Panc1 (cell line): ENCODE measurements at regions not wholly inside any gene's neighbourhood (a gene's known extent, or its start where the extent isn't known, plus 50 kb on each side); places are given as distances from the start of the nearest gene placed in this dataset.

ENCODE experiments used
- ATAC-seq: fragments of 200-7000 bp; cut with Tn5 transposase; 2 replicates; pipeline ENCODE4 v1.9.1; 2020; ENCODE audit warnings: mild to moderate bottlenecking, moderate library complexity
- BruUV-seq: library from RNA; stranded (reverse); fragments of 400-500 nt; replicated peaks from 2 replicates; lab custom pipeline; 2021; lab: Mats Ljungman, UMichigan
- CTCF ChIA-PET: fragments of 300-600 bp; sonication (Branson Sonifier 250); formaldehyde crosslinking; loops from one replicate; lab custom pipeline; 2022; ENCODE audit warnings: antibody characterized with exemption; lab: Charles Lee
- POLR2A ChIA-PET: fragments of 300-600 bp; sonication (Branson Sonifier 250); formaldehyde crosslinking; loops from one replicate; lab custom pipeline; 2022; ENCODE audit warnings: antibody characterized with exemption; lab: Charles Lee
- DNase-seq: peaks from one replicate; pipeline ENCODE4 v3.0.0-alpha.2; 2010; ENCODE audit warnings: low read depth, low spot score
- H3K27ac ChIP-seq: 2 replicates; pipeline ENCODE4 v1.5.1; 2011; ENCODE audit warnings: mild to moderate bottlenecking, low read length, inconsistent platforms
- H3K27me3 ChIP-seq: fragments of 200-500 bp; sonication (Bioruptor generic); 2 replicates; pipeline ENCODE4 v1.6.0; 2014; ENCODE audit warnings: low read length, inconsistent platforms; ENCODE audit not compliant: control insufficient read depth, insufficient read depth
- H3K36me3 ChIP-seq: fragments of 200-500 bp; sonication (Bioruptor generic); 2 replicates; pipeline ENCODE4 v1.5.1; 2014; ENCODE audit warnings: inconsistent platforms, mild to moderate bottlenecking, low read length, moderate library complexity; ENCODE audit not compliant: control insufficient read depth, insufficient read depth
- H3K4me1 ChIP-seq: 2 replicates; pipeline ENCODE4 v1.5.1; 2011; ENCODE audit warnings: inconsistent platforms, mild to moderate bottlenecking, low read length, moderate library complexity; ENCODE audit not compliant: control insufficient read depth, insufficient read depth
- H3K4me3 ChIP-seq, 2 experiments: 2 replicates each; pipeline ENCODE4 v1.5.1; 2011 to 2012; ENCODE audit warnings: low read depth in 2 of 2, low read length in 2 of 2, mild to moderate bottlenecking in 2 of 2, inconsistent platforms in 1 of 2, moderate library complexity in 1 of 2
- H3K9me3 ChIP-seq: fragments of 200-500 bp; sonication (Bioruptor generic); 2 replicates; pipeline ENCODE4 v1.5.1; 2014; ENCODE audit warnings: low read depth, mild to moderate bottlenecking, inconsistent platforms, low read length, moderate library complexity; ENCODE audit not compliant: control insufficient read depth, insufficient read depth
- CTCF ChIP-seq: fragments of 450-650 bp; IDR thresholded peaks from 2 replicates; pipeline ENCODE4 v1.5.1; 2017; ENCODE audit warnings: mild to moderate bottlenecking
- POLR2AphosphoS5 ChIP-seq: IDR thresholded peaks from 2 replicates; pipeline ENCODE4 v1.6.1; 2012; ENCODE audit warnings: mild to moderate bottlenecking, low read depth, low read length, moderate library complexity
- SIN3A ChIP-seq: IDR thresholded peaks from 2 replicates; pipeline ENCODE4 v1.6.1; 2012; ENCODE audit warnings: low read depth, mild to moderate bottlenecking, low read length, moderate library complexity, borderline replicate concordance; ENCODE audit not compliant: insufficient read depth
- TCF7L2 ChIP-seq: IDR thresholded peaks from 2 replicates; pipeline ENCODE4 v1.6.1; 2011; ENCODE audit warnings: mild to moderate bottlenecking, low read depth, low read length, inconsistent platforms
- in situ Hi-C: cut with HindIII; loops from 2 replicates; pipeline ENCODE4 v1.10.0; 2016; ENCODE audit warnings: low sequenced_read_pairs, low pct_unique_long_range_greater_than_20kb
- intact Hi-C: fragments of 100-400 bp; cut with micrococcal nuclease; formaldehyde crosslinking; loops from one replicate; pipeline ENCODE4 v1.10.0; 2022; ENCODE audit not compliant: unreplicated experiment
- TF ChIP-seq, protein P1 (sequence below), 2 experiments: IDR thresholded peaks; 2 replicates each; pipeline ENCODE4 v1.6.1; 2011 to 2012; ENCODE audit warnings: low read depth in 2 of 2, control low read depth in 1 of 2, low read length in 1 of 2, mild to moderate bottlenecking in 1 of 2, moderate library complexity in 1 of 2; ENCODE audit not compliant: insufficient read depth in 1 of 2

DNA sequence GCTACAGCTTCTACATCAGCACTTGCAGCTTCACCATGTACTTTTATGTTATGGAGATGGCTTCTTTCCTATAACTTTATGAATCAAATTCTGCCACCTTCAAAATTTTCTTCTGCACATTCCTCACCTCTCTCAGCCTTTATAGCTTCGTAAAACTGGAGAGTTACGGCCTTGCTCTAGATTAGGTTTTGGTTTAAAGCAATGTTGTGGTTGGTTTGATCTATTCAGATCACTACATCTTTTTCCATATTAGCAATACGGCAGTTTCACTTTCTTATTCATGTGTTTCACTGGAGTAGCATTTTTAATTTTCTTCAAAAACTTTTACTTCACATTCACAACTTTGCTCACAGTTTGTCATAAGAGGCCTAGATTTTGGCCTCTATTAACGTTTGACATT, 242.9 kb upstream of the GYPC start:
- no TSS peak for BruUV-seq
- Histone ChIP-seq H3K4me1 (no peaks in the 10 kb centered on the region), H3K27ac (no peak overlapping the region), H3K36me3 (no peaks in the 10 kb centered on the region), H3K27me3 (no peaks in the 10 kb centered on the region), H3K4me3 (no peak overlapping the region), H3K9me3 (no peaks in the 10 kb centered on the region)
- intact Hi-C loops (no loop called here), in situ Hi-C loops (no loop called here)
- no peak for TF ChIP-seq POLR2AphosphoS5
- TF ChIP-seq, protein P1, sequence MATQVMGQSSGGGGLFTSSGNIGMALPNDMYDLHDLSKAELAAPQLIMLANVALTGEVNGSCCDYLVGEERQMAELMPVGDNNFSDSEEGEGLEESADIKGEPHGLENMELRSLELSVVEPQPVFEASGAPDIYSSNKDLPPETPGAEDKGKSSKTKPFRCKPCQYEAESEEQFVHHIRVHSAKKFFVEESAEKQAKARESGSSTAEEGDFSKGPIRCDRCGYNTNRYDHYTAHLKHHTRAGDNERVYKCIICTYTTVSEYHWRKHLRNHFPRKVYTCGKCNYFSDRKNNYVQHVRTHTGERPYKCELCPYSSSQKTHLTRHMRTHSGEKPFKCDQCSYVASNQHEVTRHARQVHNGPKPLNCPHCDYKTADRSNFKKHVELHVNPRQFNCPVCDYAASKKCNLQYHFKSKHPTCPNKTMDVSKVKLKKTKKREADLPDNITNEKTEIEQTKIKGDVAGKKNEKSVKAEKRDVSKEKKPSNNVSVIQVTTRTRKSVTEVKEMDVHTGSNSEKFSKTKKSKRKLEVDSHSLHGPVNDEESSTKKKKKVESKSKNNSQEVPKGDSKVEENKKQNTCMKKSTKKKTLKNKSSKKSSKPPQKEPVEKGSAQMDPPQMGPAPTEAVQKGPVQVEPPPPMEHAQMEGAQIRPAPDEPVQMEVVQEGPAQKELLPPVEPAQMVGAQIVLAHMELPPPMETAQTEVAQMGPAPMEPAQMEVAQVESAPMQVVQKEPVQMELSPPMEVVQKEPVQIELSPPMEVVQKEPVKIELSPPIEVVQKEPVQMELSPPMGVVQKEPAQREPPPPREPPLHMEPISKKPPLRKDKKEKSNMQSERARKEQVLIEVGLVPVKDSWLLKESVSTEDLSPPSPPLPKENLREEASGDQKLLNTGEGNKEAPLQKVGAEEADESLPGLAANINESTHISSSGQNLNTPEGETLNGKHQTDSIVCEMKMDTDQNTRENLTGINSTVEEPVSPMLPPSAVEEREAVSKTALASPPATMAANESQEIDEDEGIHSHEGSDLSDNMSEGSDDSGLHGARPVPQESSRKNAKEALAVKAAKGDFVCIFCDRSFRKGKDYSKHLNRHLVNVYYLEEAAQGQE (IDR thresholded peaks at IDR 0.05; ENCODE audit: insufficient read depth in 1 of 2, low read depth in 2 of 2, low read length in 1 of 2): no peak
- no peak for TF ChIP-seq CTCF
- TF ChIP-seq SIN3A: no peak
- TF ChIP-seq TCF7L2: no peak
- CTCF ChIA-PET: no interaction called here
- no peak for ATAC-seq
- POLR2A ChIA-PET: no interaction called here
- DNase-seq: no peak

GRCh38 chr2:126419403-126419802, 236.6 kb upstream of the GYPC start:
- TF ChIP-seq, protein P1 (IDR thresholded peaks at IDR 0.05; ENCODE audit: insufficient read depth in 1 of 2, low read depth in 2 of 2, low read length in 1 of 2): no peak
- TF ChIP-seq SIN3A: no peak
- no peak for TF ChIP-seq POLR2AphosphoS5
- TF ChIP-seq TCF7L2: no peak
- no peak for TF ChIP-seq CTCF
- ChIA-PET POLR2A (no interaction called here), CTCF (no interaction called here)
- intact Hi-C loops (no loop called here), in situ Hi-C loops (no loop called here)
- Histone ChIP-seq H3K27ac (no peak overlapping the region), H3K4me1 (no peaks in the 10 kb centered on the region), H3K4me3 (no peak overlapping the region), H3K27me3 (no peaks in the 10 kb centered on the region), H3K36me3 (no peaks in the 10 kb centered on the region), H3K9me3 (0 out of 2 replicates have a peak, but pooled peaks cover 3% of the 10 kb centered on the region)
- DNase-seq (no peak), ATAC-seq (no peak)
- no TSS peak for BruUV-seq
